ENCODE measurements at regions not wholly inside any gene's neighbourhood (a gene's known extent, or its start where the extent isn't known, plus 50 kb on each side); places are given as distances from the start of the nearest gene placed in this dataset.
A peak's percentile ranks its signal among the peaks of the same experiment; 100 is the strongest.

DNA sequence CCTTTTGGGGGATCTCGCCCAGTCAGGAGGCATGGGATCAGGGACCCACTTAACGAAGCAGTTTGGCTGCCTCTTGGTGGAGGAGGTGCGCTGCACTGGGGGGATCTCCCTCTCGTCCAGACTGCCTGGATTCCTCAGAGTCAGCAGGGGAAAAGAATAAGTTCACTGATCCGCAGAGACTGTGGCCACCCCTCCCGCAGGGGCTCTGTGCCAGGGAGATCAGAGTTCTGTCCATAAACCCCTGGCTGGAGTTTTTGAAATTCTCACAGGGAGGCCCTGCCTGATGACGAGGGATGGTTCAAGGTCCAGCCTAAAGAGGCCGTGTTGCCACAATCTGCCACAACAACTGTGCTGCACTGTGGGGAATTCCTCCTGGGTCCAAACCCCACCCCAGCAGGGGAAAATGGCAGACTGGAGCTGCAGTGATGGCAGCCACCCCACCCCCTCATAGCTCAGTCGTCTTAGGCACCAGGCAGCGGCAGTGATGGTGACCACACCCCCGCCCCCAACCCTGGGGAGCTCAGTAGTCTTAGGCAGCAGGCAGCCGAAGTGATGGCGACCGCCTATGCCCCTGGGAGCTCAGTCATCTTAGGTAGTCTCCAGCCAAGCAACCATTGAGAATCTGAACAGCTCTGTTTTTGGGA is 273.8 kb upstream of the USP25 start (continued):
- TF ChIP-seq, protein P1, sequence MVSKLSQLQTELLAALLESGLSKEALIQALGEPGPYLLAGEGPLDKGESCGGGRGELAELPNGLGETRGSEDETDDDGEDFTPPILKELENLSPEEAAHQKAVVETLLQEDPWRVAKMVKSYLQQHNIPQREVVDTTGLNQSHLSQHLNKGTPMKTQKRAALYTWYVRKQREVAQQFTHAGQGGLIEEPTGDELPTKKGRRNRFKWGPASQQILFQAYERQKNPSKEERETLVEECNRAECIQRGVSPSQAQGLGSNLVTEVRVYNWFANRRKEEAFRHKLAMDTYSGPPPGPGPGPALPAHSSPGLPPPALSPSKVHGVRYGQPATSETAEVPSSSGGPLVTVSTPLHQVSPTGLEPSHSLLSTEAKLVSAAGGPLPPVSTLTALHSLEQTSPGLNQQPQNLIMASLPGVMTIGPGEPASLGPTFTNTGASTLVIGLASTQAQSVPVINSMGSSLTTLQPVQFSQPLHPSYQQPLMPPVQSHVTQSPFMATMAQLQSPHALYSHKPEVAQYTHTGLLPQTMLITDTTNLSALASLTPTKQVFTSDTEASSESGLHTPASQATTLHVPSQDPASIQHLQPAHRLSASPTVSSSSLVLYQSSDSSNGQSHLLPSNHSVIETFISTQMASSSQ (IDR thresholded peaks at IDR 0.05; ENCODE audit: low read depth), result no peak
- TF ChIP-seq, protein P1 (CRISPR knock-in tag; IDR thresholded peaks at IDR 0.05; ENCODE audit: borderline replicate concordance), result peak; percentile 52; the same call in 1 of the 2 replicates
- TF ChIP-seq NAIF1 (CRISPR knock-in tag; IDR thresholded peaks at IDR 0.05; ENCODE audit: borderline replicate concordance) (no peak), MIER3 (CRISPR knock-in tag; IDR thresholded peaks at IDR 0.05; ENCODE audit: borderline replicate concordance) (peak; percentile 82; the same call in 1 of the 2 replicates), ZNF3 (CRISPR knock-in tag; IDR thresholded peaks at IDR 0.05) (no peak), STAG1 (CRISPR knock-in tag; IDR thresholded peaks at IDR 0.05) (peak; percentile 33), ZNF746 (CRISPR knock-in tag; IDR thresholded peaks at IDR 0.05) (no peak), AFF4 (CRISPR knock-in tag; IDR thresholded peaks at IDR 0.05) (no peak), PRDM4 (CRISPR knock-in tag; IDR thresholded peaks at IDR 0.05; ENCODE audit: borderline replicate concordance) (no peak), SP5 (CRISPR knock-in tag; IDR thresholded peaks at IDR 0.05; ENCODE audit: borderline replicate concordance, low read depth) (no peak), ATRX (CRISPR knock-in tag; IDR thresholded peaks at IDR 0.05; ENCODE audit: borderline replicate concordance) (no peak), ZSCAN12 (CRISPR knock-in tag; IDR thresholded peaks at IDR 0.05) (0 out of 2 replicates have a peak, but pooled peaks have one; percentile 33), NCOA1 (CRISPR knock-in tag; IDR thresholded peaks at IDR 0.05) (peak; percentile 50; the same call in 1 of the 2 replicates), YY1 (IDR thresholded peaks at IDR 0.05; ENCODE audit: insufficient read depth, insufficient replicate concordance, low read depth, low read length) (peak; percentile 57), ZBTB46 (CRISPR knock-in tag; IDR thresholded peaks at IDR 0.05; ENCODE audit: borderline replicate concordance) (0 out of 2 replicates have a peak, but pooled peaks have one; percentile 30), ZSCAN30 (CRISPR knock-in tag; IDR thresholded peaks at IDR 0.05) (no peak)
- TF ChIP-seq, protein P2, sequence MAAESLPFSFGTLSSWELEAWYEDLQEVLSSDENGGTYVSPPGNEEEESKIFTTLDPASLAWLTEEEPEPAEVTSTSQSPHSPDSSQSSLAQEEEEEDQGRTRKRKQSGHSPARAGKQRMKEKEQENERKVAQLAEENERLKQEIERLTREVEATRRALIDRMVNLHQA (CRISPR knock-in tag; IDR thresholded peaks at IDR 0.05), result no peak
